PC-9 (cell line): ENCODE measurements at regions not wholly inside any gene's neighbourhood (a gene's known extent, or its start where the extent isn't known, plus 50 kb on each side); places are given as distances from the start of the nearest gene placed in this dataset.

Experiments used
- BruUV-seq: library from RNA; stranded (reverse); fragments of 400-500 nt; replicated peaks from 2 replicates; lab custom pipeline; 2021; lab: Mats Ljungman, UMichigan
- CTCF ChIA-PET: fragments of 300-600 bp; sonication (Branson Sonifier 250); formaldehyde crosslinking; loops from one replicate; lab custom pipeline; 2022; ENCODE audit warnings: antibody characterized with exemption; lab: Charles Lee
- POLR2A ChIA-PET: fragments of 300-600 bp; sonication (Branson Sonifier 250); formaldehyde crosslinking; loops from one replicate; lab custom pipeline; 2022; ENCODE audit warnings: antibody characterized with exemption; ENCODE audit not compliant: unreplicated experiment; lab: Charles Lee
- DNase-seq, 2 experiments: peaks; one replicate each; pipeline versions ENCODE4 v3.0.0 to v3.0.0-alpha.2; 2015 to 2022; ENCODE audit warnings: mixed read lengths in 1 of 2
- H2AFZ ChIP-seq: fragments of 200-600 bp; sonication (generic); 2 replicates; pipeline ENCODE4 v1.8.1; 2017; ENCODE audit warnings: antibody characterized with exemption
- H3F3A ChIP-seq: fragments of 200-600 bp; sonication (generic); 2 replicates; pipeline ENCODE4 v1.8.1; 2017; ENCODE audit warnings: antibody characterized with exemption, mild to moderate bottlenecking, low read depth; ENCODE audit not compliant: insufficient read depth
- H3K27ac ChIP-seq: fragments of 200-600 bp; sonication (generic); 2 replicates; pipeline ENCODE4 v1.6.1; 2016; ENCODE audit warnings: mixed run types
- H3K27me3 ChIP-seq: fragments of 200-600 bp; sonication (generic); 2 replicates; pipeline ENCODE4 v1.6.1; 2016; ENCODE audit warnings: low read depth, mixed run types; ENCODE audit not compliant: insufficient read depth
- H3K36me3 ChIP-seq: fragments of 200-600 bp; sonication (generic); 2 replicates; pipeline ENCODE4 v1.6.1; 2016; ENCODE audit warnings: low read depth, mixed run types
- H3K4me1 ChIP-seq: fragments of 200-600 bp; sonication (generic); replicated peaks from 2 replicates; pipeline ENCODE4 v1.6.1; 2016; ENCODE audit warnings: mixed run types; ENCODE audit not compliant: insufficient read depth
- H3K4me2 ChIP-seq: fragments of 200-600 bp; sonication (generic); 2 replicates; pipeline ENCODE4 v1.6.1; 2017; ENCODE audit warnings: mixed run types
- H3K4me3 ChIP-seq: fragments of 200-600 bp; sonication (generic); 2 replicates; pipeline ENCODE4 v1.6.1; 2016; ENCODE audit warnings: mixed run types
- H3K79me2 ChIP-seq: fragments of 200-600 bp; sonication (generic); 2 replicates; pipeline ENCODE4 v1.6.1; 2017; ENCODE audit warnings: low read depth, mixed run types
- H3K9me2 ChIP-seq: fragments of 200-600 bp; sonication (generic); 2 replicates; pipeline ENCODE4 v1.8.1; 2017; ENCODE audit warnings: mild to moderate bottlenecking; ENCODE audit not compliant: insufficient read depth
- H3K9me3 ChIP-seq: fragments of 200-600 bp; sonication (generic); 2 replicates; pipeline ENCODE4 v1.8.1; 2016; ENCODE audit warnings: low read depth; ENCODE audit not compliant: insufficient read depth
- H4K20me1 ChIP-seq: fragments of 200-600 bp; sonication (generic); 2 replicates; pipeline ENCODE4 v1.8.1; 2017; ENCODE audit not compliant: insufficient read depth
- CTCF ChIP-seq: fragments of 200-600 bp; sonication (generic); conservative IDR thresholded peaks from 2 replicates; pipeline ENCODE4 v1.6.1; 2017; ENCODE audit warnings: mixed run types, antibody characterized with exemption, mild to moderate bottlenecking, moderate library complexity
- EZH2 ChIP-seq: fragments of 200-600 bp; sonication (generic); IDR thresholded peaks from 2 replicates; pipeline ENCODE4 v1.8.0; 2017; ENCODE audit warnings: antibody characterized with exemption, low read depth
- intact Hi-C: fragments of 100-400 bp; cut with micrococcal nuclease; formaldehyde crosslinking; loops from one replicate; pipeline ENCODE4 v1.10.0; 2022; ENCODE audit not compliant: unreplicated experiment

DNA sequence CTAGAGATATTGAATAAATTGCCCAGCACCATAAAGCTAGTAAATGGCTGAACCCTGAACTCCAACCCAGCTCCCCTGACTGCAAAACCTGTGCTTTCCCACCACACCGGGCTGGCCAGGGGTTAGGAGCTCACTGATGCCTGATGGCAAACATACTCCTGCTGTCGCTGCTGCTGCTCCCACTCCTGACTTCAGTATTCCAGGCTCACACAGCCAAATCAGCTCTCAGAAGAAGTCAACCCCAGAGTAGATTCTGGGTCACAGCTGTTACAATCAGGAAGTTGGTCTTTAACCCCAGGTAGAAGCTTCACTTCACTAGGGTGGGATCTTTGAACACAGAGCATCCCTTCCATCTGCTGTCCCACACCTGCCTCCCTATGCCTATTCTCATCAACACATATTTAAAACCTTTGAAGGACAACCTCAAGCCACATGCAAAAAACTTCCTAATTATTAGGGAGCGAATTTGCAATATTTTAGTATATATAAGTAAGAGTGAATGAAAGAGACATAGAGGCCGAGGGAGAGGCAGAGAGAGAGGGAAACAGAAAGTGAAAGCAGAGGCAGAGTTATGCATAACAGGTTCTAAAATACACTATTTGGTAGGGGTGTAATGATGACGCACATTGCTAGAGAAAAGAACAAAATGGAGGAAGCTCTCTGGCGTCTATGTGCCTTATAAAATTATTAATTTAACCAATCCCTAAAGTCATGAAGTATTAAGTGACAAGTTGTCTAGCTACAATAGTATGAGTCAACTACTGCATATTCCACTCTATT is 99.4 kb upstream of the SERP2 start:
- intact Hi-C loops: loop anchor here (5.0 kb wide), 1 partner anchor 33 kb away; no protein-coding TSS in a partner anchor
- CTCF ChIA-PET: interaction anchor here (0.6 kb wide), 2 partner anchors 85 to 163 kb away, joined by 3 to 6 read pairs; no protein-coding TSS in a partner anchor
- H3K9me3 ChIP-seq: no peaks in the 10 kb centered on the region
- H3K9me2 ChIP-seq: no peaks in the 10 kb centered on the region
- BruUV-seq: no TSS peak
- H3K36me3 ChIP-seq: no peaks in the 10 kb centered on the region
- POLR2A ChIA-PET: interaction anchor here (0.5 to 0.8 kb wide), 2 partner anchors 31 to 90 kb away, joined by 5 read pairs; no protein-coding TSS in a partner anchor
- no peak for TF ChIP-seq CTCF
- TF ChIP-seq EZH2: no peak
- H3K4me1 ChIP-seq: peaks cover 25% of the 10 kb centered on the region
- peak overlapping the region; percentile 69 for H2AFZ ChIP-seq
- DNase-seq: peak in 1 of 2 experiments; percentile 48
- H3F3A ChIP-seq: no peaks in the 10 kb centered on the region
- H3K4me2 ChIP-seq: peak overlapping the region; percentile 74
- H3K79me2 ChIP-seq: no peaks in the 10 kb centered on the region
- H4K20me1 ChIP-seq: no peaks in the 10 kb centered on the region
- peak overlapping the region; percentile 37; the same call in 1 of the 2 replicates for H3K4me3 ChIP-seq
- H3K27me3 ChIP-seq: no peaks in the 10 kb centered on the region
- no peak overlapping the region for H3K27ac ChIP-seq

DNA sequence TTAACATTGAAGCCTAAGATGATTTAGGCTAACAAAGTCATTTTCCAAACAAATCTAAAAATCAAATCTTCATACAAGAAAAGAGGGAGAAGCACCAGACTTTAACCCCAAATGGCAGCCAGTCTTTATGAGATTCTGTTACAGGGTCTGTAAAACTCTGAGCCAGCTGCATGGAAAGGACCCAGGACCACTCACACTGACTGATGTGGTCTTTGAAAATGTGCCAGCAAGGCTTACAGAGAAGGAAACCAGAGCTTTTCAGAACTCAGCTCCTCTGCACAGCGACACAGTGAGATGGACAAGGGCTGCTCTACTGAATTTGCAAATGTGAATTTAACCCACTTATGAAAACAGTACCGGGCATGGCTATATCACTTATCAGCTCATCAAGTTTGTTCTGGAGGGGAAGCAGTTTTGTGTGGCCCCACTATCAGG is 98.8 kb upstream of the SERP2 start:
- peaks cover 25% of the 10 kb centered on the region for H3K4me1 ChIP-seq
- peak overlapping the region; percentile 69 for H2AFZ ChIP-seq
- H3K9me3 ChIP-seq: no peaks in the 10 kb centered on the region
- CTCF ChIA-PET: interaction anchor here (0.6 kb wide), 1 partner anchor 85 kb away, joined by 3 read pairs; no protein-coding TSS in a partner anchor
- no peaks in the 10 kb centered on the region for H3K36me3 ChIP-seq
- H3K4me2 ChIP-seq: peak overlapping the region; percentile 74
- no peaks in the 10 kb centered on the region for H3K79me2 ChIP-seq
- peak overlapping the region; percentile 37; the same call in 1 of the 2 replicates for H3K4me3 ChIP-seq
- H3K27ac ChIP-seq: no peak overlapping the region
- no peak for DNase-seq
- no peaks in the 10 kb centered on the region for H3F3A ChIP-seq
- BruUV-seq: no TSS peak
- POLR2A ChIA-PET: interaction anchor here (0.5 kb wide), 1 partner anchor 90 kb away, joined by 5 read pairs; no protein-coding TSS in a partner anchor
- intact Hi-C loops: loop anchor here (5.0 kb wide), 1 partner anchor 33 kb away; no protein-coding TSS in a partner anchor
- no peaks in the 10 kb centered on the region for H3K27me3 ChIP-seq
- no peaks in the 10 kb centered on the region for H3K9me2 ChIP-seq
- no peaks in the 10 kb centered on the region for H4K20me1 ChIP-seq
- TF ChIP-seq EZH2: no peak
- TF ChIP-seq CTCF: no peak

DNA sequence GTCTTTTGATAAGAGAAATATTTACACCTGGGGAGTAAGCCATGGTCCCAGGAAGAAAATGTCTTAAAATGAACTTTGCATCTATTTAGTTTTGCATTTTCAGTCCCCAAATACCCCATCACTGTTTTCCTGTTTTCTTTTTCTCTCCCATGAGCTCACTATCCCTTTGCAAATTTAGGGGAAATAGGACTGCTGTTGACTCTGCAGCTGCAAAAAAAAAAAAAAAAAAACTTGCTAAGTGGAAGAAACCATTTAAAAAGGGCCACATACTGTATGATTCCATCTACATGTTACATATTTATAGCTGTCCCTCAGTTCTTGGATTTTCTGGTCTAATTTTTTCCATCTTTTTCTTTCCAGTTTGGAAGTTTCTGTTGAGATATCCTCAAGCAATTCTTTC is 98.2 kb upstream of the SERP2 start:
- Histone ChIP-seq H3F3A (no peaks in the 10 kb centered on the region), H3K4me2 (no peak overlapping the region), H3K4me1 (peaks cover 24% of the 10 kb centered on the region), H4K20me1 (no peaks in the 10 kb centered on the region), H3K27ac (no peak overlapping the region), H3K4me3 (no peak overlapping the region), H3K27me3 (no peaks in the 10 kb centered on the region), H2AFZ (peak overlapping the region; percentile 69; the same call in 1 of the 2 replicates), H3K9me3 (no peaks in the 10 kb centered on the region), H3K9me2 (no peaks in the 10 kb centered on the region), H3K79me2 (no peaks in the 10 kb centered on the region), H3K36me3 (no peaks in the 10 kb centered on the region)
- BruUV-seq: no TSS peak
- intact Hi-C loops: no loop called here
- no peak for TF ChIP-seq CTCF
- ChIA-PET POLR2A (no interaction called here), CTCF (interaction anchor here (0.5 to 0.7 kb wide), 2 partner anchors 174 to 370 kb away, joined by 3 read pairs; no protein-coding TSS in a partner anchor)
- no peak for DNase-seq
